Activated naive CD4-positive, alpha-beta T cell treated with anti-CD3 and anti-CD28 coated beads, Interleukin-2, amount 10 ng/mL, durations not matched to agents 7 days and 5 days (primary cell): ENCODE measurements at regions not wholly inside any gene's neighbourhood (a gene's known extent, or its start where the extent isn't known, plus 50 kb on each side); places are given as distances from the start of the nearest gene placed in this dataset.

Experiments
- CTCF ChIA-PET: fragments of 350-600 bp; sonication (Branson Sonifier 250); formaldehyde crosslinking; loops from one replicate; lab custom pipeline; 2021; ENCODE audit warnings: antibody characterized with exemption; lab: Charles Lee
- DNase-seq: peaks from one replicate; pipeline ENCODE4 v3.0.0-alpha.2; 2020
- H3K27ac Mint-ChIP-seq: one replicate; pipeline ENCODE4 v1.8.0; 2021; ENCODE audit warnings: mild to moderate bottlenecking, moderate library complexity, mixed read lengths
- H3K27me3 Mint-ChIP-seq: one replicate; pipeline ENCODE4 v1.8.0; 2021; ENCODE audit warnings: mild to moderate bottlenecking, mixed read lengths
- H3K36me3 Mint-ChIP-seq: one replicate; pipeline ENCODE4 v1.8.0; 2021; ENCODE audit warnings: mixed read lengths
- H3K4me1 Mint-ChIP-seq: one replicate; pipeline ENCODE4 v1.8.0; 2021; ENCODE audit warnings: mixed read lengths
- H3K4me3 Mint-ChIP-seq: one replicate; pipeline ENCODE4 v1.8.0; 2021; ENCODE audit warnings: mild to moderate bottlenecking, moderate library complexity, mixed read lengths
- H3K9me3 Mint-ChIP-seq: one replicate; pipeline ENCODE4 v1.8.0; 2021; ENCODE audit warnings: mixed read lengths

- Mint-ChIP-seq H3K9me3 (peaks cover 21% of the 10 kb centered on the region), H3K4me1 (peaks cover 94% of the 10 kb centered on the region), H3K36me3 (peaks cover 23% of the 10 kb centered on the region), H3K4me3 (peak overlapping the region; percentile 51), H3K27ac (peak overlapping the region; percentile 92), H3K27me3 (no peaks in the 10 kb centered on the region)
- DNase-seq = peak; percentile 61
- CTCF ChIA-PET = interaction anchor here (0.6 to 2.2 kb wide), 18 partner anchors 9 to 522 kb away, joined by 3 to 13 read pairs (median 3); no protein-coding TSS in a partner anchor
These were observed 117.5 kb downstream of the TOMM20 start for GRCh38 chr1:235011064-235011598.

- H3K9me3 Mint-ChIP-seq = peaks cover 21% of the 10 kb centered on the region
- peaks cover 93% of the 10 kb centered on the region for H3K4me1 Mint-ChIP-seq
- peaks cover 20% of the 10 kb centered on the region for H3K36me3 Mint-ChIP-seq
- H3K27ac Mint-ChIP-seq = peak overlapping the region; percentile 82
- H3K4me3 Mint-ChIP-seq = no peak overlapping the region
- CTCF ChIA-PET = interaction anchor here (2.2 kb wide), 1 partner anchor 74 kb away, joined by 10 read pairs; no protein-coding TSS in a partner anchor
- H3K27me3 Mint-ChIP-seq = no peaks in the 10 kb centered on the region
- DNase-seq = no peak
These were observed 118.9 kb downstream of the TOMM20 start for GRCh38 chr1:235009561-235010306.

GRCh38 chr1:235009074-235009473 is 119.6 kb downstream of the TOMM20 start:
- Mint-ChIP-seq H3K4me1 (peaks cover 91% of the 10 kb centered on the region), H3K27me3 (no peaks in the 10 kb centered on the region), H3K36me3 (peaks cover 18% of the 10 kb centered on the region), H3K9me3 (peaks cover 20% of the 10 kb centered on the region), H3K27ac (peak overlapping the region; percentile 44), H3K4me3 (no peak overlapping the region)
- DNase-seq = no peak
- CTCF ChIA-PET = no interaction called here

- peaks cover 90% of the 10 kb centered on the region for H3K4me1 Mint-ChIP-seq
- DNase-seq = no peak
- no peak overlapping the region for H3K4me3 Mint-ChIP-seq
- H3K9me3 Mint-ChIP-seq = peaks cover 20% of the 10 kb centered on the region
- H3K27ac Mint-ChIP-seq = peak overlapping the region; percentile 73
- no peaks in the 10 kb centered on the region for H3K27me3 Mint-ChIP-seq
- peaks cover 18% of the 10 kb centered on the region for H3K36me3 Mint-ChIP-seq
- CTCF ChIA-PET = no interaction called here
These were observed 120.4 kb downstream of the TOMM20 start for GRCh38 chr1:235008239-235008638.

- Mint-ChIP-seq H3K4me1 (peaks cover 76% of the 10 kb centered on the region), H3K9me3 (peaks cover 17% of the 10 kb centered on the region), H3K4me3 (no peak overlapping the region), H3K27me3 (no peaks in the 10 kb centered on the region), H3K27ac (peak overlapping the region; percentile 70), H3K36me3 (peaks cover 16% of the 10 kb centered on the region)
- CTCF ChIA-PET = no interaction called here
- no peak for DNase-seq
These were observed 121.8 kb downstream of the TOMM20 start for GRCh38 chr1:235006816-235007215.

- DNase-seq = peak; percentile 59
- peak overlapping the region; percentile 70 for H3K27ac Mint-ChIP-seq
- peaks cover 70% of the 10 kb centered on the region for H3K4me1 Mint-ChIP-seq
- H3K27me3 Mint-ChIP-seq = no peaks in the 10 kb centered on the region
- CTCF ChIA-PET = no interaction called here
- H3K9me3 Mint-ChIP-seq = peaks cover 17% of the 10 kb centered on the region
- peaks cover 16% of the 10 kb centered on the region for H3K36me3 Mint-ChIP-seq
- no peak overlapping the region for H3K4me3 Mint-ChIP-seq
These were observed 122.4 kb downstream of the TOMM20 start for GRCh38 chr1:235006132-235006721.

- Mint-ChIP-seq H3K9me3 (peaks cover 17% of the 10 kb centered on the region), H3K4me1 (peaks cover 57% of the 10 kb centered on the region), H3K4me3 (no peak overlapping the region), H3K27me3 (no peaks in the 10 kb centered on the region), H3K27ac (no peak overlapping the region), H3K36me3 (peaks cover 16% of the 10 kb centered on the region)
- peak; percentile 3 for DNase-seq
- CTCF ChIA-PET = no interaction called here
These were observed 123.7 kb downstream of the TOMM20 start for GRCh38 chr1:235004840-235005391.

- Mint-ChIP-seq H3K4me3 (no peak overlapping the region), H3K27me3 (no peaks in the 10 kb centered on the region), H3K9me3 (peaks cover 13% of the 10 kb centered on the region), H3K27ac (no peak overlapping the region), H3K4me1 (peaks cover 51% of the 10 kb centered on the region), H3K36me3 (peaks cover 10% of the 10 kb centered on the region)
- CTCF ChIA-PET = no interaction called here
- no peak for DNase-seq
These were observed 124.4 kb downstream of the TOMM20 start for GRCh38 chr1:235004276-235004675.

GRCh38 chr1:235002706-235003300 is 125.8 kb downstream of the TOMM20 start:
- no peaks in the 10 kb centered on the region for H3K27me3 Mint-ChIP-seq
- CTCF ChIA-PET = interaction anchor here (1.7 kb wide), 1 partner anchor 12 kb away, joined by 3 read pairs; no protein-coding TSS in a partner anchor
- H3K4me1 Mint-ChIP-seq = peaks cover 45% of the 10 kb centered on the region
- H3K4me3 Mint-ChIP-seq = no peak overlapping the region
- H3K27ac Mint-ChIP-seq = no peak overlapping the region
- H3K9me3 Mint-ChIP-seq = peaks cover 5% of the 10 kb centered on the region
- no peaks in the 10 kb centered on the region for H3K36me3 Mint-ChIP-seq
- no peak for DNase-seq

GRCh38 chr1:234999513-234999940 is 129.1 kb downstream of the TOMM20 start:
- CTCF ChIA-PET = no interaction called here
- Mint-ChIP-seq H3K9me3 (no peaks in the 10 kb centered on the region), H3K4me1 (peaks cover 15% of the 10 kb centered on the region), H3K4me3 (no peak overlapping the region), H3K27ac (no peak overlapping the region), H3K27me3 (no peaks in the 10 kb centered on the region), H3K36me3 (no peaks in the 10 kb centered on the region)
- DNase-seq = peak; percentile 15

- peak; percentile 36 for DNase-seq
- Mint-ChIP-seq H3K27me3 (no peaks in the 10 kb centered on the region), H3K36me3 (no peaks in the 10 kb centered on the region), H3K27ac (no peak overlapping the region), H3K4me3 (no peak overlapping the region), H3K9me3 (no peaks in the 10 kb centered on the region), H3K4me1 (peaks cover 9% of the 10 kb centered on the region)
- CTCF ChIA-PET = interaction anchor here (1.6 kb wide), 1 partner anchor 9 kb away, joined by 5 read pairs; no protein-coding TSS in a partner anchor
These were observed 130.5 kb downstream of the TOMM20 start for GRCh38 chr1:234997896-234998741.

- Mint-ChIP-seq H3K36me3 (no peaks in the 10 kb centered on the region), H3K4me1 (peaks cover 9% of the 10 kb centered on the region), H3K4me3 (no peak overlapping the region), H3K9me3 (no peaks in the 10 kb centered on the region), H3K27ac (no peak overlapping the region), H3K27me3 (no peaks in the 10 kb centered on the region)
- CTCF ChIA-PET = interaction anchor here (1.6 kb wide), 1 partner anchor 8 kb away, joined by 5 read pairs; no protein-coding TSS in a partner anchor
- peak; percentile 11 for DNase-seq
These were observed 131.3 kb downstream of the TOMM20 start for GRCh38 chr1:234997201-234997895.

GRCh38 chr1:234996245-234996757 is 132.3 kb downstream of the TOMM20 start:
- Mint-ChIP-seq H3K4me3 (no peak overlapping the region), H3K36me3 (no peaks in the 10 kb centered on the region), H3K9me3 (no peaks in the 10 kb centered on the region), H3K27ac (no peak overlapping the region), H3K27me3 (no peaks in the 10 kb centered on the region), H3K4me1 (peaks cover 9% of the 10 kb centered on the region)
- CTCF ChIA-PET = no interaction called here
- no peak for DNase-seq
